ENCODE measurements at regions not wholly inside any gene's neighbourhood (a gene's known extent, or its start where the extent isn't known, plus 50 kb on each side); places are given as distances from the start of the nearest gene placed in this dataset.
"Not testable (repeated sequence)": the region's sequence is repeated elsewhere in the genome, so short reads cannot be mapped to it uniquely, and the experiment has no call there.

DNA sequence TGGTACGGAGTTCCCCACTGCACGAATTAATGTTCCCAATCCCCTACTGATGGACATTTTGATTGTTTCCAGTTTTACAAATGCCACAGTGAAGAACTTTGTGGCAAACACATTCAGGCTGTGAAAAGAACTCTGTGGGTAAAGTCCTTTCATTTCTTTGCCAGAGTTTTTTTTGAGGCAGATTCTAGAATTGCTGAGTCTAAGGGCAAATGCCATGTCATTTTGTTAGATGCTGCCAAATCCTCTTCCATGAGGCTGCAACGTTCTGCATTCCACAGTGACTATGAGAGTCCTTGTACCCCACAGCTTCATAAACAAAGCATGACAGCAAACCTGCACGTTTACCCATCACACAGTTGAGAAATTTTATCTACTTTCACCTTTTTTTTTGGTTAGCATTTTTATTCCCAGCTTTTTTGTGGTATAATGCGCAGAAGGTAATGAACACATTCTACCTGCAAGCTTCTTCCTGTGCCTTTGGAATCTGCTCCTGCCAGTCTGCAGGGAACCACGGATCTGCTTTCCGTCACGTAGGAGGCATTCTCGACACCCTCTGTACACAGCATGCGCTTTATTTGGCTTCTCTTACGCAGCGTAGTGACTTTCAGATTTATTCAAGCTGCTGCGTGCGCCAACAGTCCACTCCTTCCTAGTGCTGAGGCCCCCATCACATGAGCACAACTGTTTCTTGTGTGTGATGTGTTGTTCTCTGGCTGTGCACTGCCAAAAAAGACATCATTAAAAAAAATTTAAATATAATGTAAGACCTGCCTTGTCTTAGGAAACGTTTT is 51.2 kb upstream of the TNK2 start:
- H3K9ac ChIP-seq (ENCODE audit: low read depth, low read length); H3K4me3 ChIP-seq (ENCODE audit: low read length); H3K27me3 ChIP-seq (ENCODE audit: control insufficient read depth, insufficient read depth, low read length); H3K4me1 ChIP-seq (ENCODE audit: control insufficient read depth, insufficient read depth, low read length); H3K9me3 ChIP-seq (replicated peaks; ENCODE audit: low read length); H3K4me2 ChIP-seq (ENCODE audit: low read length): not testable (repeated sequence)
- H3K36me3 ChIP-seq (ENCODE audit: insufficient read depth, low read length): peaks cover 14% of the 10 kb centered on the region

DNA sequence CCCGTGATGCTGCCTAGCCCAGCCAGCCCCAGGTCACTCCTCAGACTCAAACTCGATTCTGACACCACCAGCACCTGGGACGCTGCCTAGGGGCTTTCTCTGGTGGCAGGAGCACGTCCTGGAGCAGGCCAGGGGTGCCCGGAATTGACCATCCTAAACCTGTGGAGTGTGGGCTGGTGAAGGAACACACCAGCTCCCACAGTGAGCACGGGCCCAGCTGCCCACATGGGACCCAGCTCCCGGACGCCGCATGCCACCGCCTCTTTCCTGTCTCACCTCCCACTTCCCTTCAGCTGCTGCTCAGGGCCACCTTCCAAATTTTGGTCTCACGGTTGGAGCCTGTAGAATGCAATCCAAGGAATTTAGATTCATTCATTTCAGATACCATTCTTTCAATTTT is 50.4 kb upstream of the TNK2 start:
- H3K9me3 ChIP-seq (replicated peaks; ENCODE audit: low read length); H3K4me1 ChIP-seq (ENCODE audit: control insufficient read depth, insufficient read depth, low read length); H3K4me3 ChIP-seq (ENCODE audit: low read length); H3K27me3 ChIP-seq (ENCODE audit: control insufficient read depth, insufficient read depth, low read length); H3K9ac ChIP-seq (ENCODE audit: low read depth, low read length); H3K4me2 ChIP-seq (ENCODE audit: low read length): not testable (repeated sequence)
- H3K36me3 ChIP-seq (ENCODE audit: insufficient read depth, low read length): peaks cover 13% of the 10 kb centered on the region

Data from skeletal muscle satellite cell (primary cell).